Kidney capillary endothelial cell (primary cell): ENCODE measurements at regions not wholly inside any gene's neighbourhood (a gene's known extent, or its start where the extent isn't known, plus 50 kb on each side); places are given as distances from the start of the nearest gene placed in this dataset.

Experiments
- DNase-seq: peaks from one replicate; pipeline ENCODE4 v3.0.0-alpha.2; 2018; ENCODE audit warnings: low spot score

DNA sequence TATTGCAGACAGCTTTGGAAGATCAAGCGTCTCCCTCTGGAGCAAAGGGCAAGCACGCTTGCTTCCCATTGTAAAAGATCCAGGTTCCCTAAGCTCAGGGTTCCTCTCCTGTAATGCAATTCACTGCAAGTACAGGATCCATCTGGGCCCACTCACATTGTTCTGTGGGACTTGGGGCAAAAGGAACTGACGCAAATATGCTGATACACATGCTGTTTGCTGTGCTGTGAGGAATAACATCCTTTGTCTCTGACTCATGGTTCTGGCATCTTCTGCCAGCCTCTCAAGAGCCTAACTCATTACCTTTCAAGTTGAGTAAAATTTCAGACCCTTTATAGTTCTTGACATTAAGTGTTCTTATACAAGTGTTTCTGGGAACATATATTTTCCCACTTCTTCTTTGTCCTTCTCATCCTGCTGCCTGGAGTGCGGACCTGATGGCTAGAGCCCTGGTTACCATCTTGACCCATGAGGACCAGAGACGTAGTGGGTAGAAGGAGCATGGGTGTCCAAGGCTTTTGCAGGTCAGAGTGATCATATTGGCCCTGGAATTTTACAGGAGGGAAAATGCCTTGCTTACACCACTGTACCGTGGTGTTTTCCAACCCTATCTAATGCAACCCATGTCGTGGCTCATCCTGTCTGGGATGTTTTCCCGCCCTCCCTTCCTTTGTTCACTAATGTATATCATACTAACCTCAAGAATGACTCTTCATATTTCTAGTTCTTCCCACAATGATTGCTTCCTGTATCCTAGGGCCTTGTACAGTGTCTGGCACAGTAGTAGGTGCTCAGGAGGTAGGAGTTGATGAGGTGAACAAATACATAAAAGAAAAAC lies 145.7 kb upstream of the GLI2 start:
- DNase-seq = peak; percentile 79

DNA sequence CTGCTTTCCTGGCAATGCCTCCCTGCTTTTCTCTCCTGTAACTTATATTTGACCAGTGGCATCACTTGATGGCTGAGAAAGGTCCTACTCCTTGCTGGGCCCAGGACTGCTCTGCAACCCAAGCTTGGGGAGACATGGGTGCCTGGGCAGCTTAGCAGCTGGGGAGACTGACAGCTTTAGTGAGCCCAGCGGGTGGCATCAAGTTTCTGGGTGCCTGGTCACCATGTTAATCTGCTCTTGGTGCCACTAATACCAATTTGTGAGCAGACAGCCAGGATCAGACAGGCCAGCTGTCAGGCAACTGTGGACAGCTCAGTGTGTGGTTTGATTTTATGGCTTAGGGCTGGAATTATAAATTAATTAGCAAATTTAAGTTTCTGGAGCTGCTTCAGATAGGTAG lies 144.8 kb upstream of the GLI2 start:
- no peak for DNase-seq

DNA sequence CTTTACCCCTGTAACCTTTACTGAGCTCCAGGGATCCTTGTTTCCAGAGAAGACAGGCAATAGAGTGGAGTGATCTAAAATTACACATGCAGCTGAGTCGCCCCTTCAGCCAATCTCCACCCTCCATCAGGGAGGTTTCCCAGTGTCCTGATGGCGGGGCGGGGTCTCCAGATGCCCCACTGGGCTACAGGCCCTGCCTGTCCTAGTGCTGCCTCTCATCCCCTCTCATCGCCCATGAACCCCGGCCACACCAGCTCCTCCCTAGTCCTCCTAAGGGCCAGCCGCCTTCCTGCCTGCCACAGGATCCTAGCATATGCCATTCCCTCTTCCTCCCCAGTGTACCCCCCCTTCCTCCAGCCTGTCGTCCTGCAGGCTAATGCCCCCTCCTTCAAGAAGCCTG lies 144.1 kb upstream of the GLI2 start:
- no peak for DNase-seq

DNA sequence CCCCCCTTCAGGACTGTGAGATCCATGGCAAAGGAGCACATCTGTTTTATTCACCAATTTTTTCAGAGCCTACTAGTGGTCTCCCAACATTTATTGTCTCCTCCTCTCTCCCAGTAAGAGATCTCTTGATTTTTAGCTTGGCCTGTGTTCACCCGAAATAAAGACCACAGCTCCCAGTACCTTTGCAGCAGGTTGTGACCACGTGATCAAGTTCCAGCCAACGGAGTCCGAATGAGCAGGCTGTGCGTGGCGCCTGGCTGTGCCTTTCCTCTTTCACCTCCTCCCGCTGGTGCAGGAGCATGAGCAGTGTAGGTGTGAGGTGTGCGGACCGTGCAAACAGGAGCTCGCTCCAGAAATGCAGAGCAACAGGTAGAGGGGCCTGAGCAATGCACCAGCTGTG lies 143.6 kb upstream of the GLI2 start:
- no peak for DNase-seq

DNA sequence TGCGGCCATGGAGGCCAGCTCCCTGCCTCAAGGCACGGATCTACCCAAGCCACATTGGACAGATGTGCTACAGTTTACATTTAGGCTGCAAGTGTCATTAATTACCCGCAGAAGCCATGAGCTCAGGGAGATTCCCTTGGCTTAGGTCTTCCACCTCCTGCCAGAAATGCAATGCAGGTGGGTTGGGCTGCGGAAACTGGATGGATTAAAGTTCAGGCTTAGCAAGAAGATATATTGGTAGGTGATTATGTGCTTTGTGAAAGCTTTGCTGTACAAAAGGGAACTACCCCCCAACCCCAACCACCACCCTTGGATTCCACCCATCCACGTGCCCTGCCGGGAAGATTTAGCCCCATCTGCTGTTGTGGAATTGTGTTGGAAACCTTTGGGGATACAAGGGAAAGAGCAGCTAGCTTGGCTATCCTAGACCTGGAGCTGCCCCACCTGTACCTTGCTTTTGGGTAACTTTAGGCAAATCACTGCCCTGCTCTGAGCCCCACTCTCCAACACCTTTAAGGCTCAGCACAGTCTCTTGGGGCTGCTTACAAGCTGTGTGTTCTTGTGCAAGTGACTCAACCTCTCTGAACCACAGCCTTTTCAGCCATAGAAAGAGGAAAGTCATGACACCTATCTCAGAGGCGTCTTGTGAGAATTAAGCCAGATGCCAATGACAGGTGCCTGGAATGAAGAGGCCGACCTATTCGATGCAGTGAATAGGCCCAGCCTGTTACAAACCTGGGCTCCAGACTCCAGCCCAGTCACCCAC lies 141.6 kb upstream of the GLI2 start:
- DNase-seq = no peak

DNA sequence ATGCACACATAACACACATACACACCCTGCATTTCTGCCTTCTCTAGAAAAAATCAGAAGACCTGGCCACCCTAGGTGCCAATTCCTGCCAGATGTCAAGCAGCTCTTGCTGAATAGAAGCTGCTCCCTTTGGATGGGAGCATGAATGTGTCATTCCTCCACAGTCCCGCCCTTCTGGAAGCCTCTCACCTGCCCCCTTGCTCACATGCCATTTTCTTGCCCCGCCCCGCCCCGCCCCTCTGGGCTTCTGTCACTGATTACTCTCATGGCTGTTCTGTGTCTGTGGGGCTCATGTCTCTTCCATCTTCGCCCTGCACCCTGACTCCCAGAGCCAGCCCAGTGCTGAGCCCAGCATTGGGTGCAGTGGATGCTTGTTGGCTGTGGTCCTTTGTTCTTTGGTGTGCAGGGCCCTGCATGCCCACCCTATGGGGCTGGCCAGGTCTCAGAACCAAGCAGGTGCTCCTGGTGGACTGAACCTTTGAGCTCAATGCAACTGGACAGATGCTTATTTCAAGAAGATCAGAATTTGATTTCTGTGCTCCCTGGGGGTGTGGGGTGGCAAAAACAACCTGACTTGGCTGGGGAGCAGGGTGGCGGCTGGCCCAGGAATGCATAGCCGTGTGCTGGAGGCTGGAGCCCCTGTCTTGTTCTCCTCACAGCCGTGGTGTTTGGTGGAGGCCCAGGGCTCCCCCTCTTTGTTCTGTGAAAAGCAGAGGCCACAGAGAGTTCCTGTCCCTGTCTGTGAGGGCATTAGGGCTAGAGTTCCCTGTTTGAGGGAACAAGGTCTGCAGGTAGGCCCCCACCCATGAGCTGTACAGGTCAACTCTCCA lies 140.6 kb upstream of the GLI2 start:
- no peak for DNase-seq

DNA sequence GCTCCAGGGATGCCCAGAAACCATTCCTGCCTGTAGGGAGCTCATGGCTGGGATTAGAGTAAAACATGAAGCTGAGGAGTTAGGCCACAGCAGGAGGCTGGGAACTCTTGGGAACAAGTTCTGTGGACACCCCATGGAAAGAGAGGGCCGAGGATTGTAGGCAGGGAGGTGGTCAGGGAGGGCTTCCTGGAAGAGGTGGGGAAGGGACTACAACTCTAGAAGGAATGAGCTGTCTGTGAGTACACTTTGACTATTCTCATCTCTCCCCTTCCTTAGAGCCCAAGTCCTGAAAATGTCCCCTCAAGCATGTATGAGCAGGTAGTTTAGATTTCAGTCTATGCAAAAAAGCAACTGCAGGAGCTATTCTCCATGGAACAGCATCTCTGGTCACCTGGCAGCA lies 139.9 kb upstream of the GLI2 start:
- no peak for DNase-seq

DNA sequence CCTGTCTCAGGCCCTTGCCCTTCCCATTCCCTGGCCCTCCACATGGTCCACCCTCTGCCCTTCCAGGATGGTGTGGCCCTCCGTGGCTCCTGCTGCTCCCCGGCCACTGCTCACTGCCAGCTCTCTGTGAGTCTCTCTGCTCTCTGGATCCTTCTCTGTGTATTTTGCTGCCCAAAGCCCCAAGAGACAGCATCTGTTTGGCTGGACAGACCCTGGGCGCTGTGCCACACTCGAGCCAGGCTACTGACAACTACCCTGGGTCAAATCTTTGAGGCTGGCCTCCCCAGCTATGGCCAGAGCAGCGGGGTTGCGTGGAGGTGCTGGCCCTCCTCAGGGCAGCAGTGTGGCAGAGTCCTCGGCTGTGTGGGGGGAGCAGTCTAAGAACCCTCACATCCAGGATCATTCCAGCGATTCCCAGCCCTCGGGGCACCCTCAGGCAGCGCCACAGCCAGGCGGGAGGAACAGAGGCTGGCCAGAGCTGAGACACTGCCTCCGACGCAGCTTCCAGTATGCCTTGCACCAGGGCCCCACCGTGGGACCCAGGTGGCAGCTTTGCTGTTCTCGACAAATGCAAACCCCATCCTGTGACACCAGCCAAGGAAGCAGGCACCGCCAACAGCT lies 139.4 kb upstream of the GLI2 start:
- DNase-seq = no peak

DNA sequence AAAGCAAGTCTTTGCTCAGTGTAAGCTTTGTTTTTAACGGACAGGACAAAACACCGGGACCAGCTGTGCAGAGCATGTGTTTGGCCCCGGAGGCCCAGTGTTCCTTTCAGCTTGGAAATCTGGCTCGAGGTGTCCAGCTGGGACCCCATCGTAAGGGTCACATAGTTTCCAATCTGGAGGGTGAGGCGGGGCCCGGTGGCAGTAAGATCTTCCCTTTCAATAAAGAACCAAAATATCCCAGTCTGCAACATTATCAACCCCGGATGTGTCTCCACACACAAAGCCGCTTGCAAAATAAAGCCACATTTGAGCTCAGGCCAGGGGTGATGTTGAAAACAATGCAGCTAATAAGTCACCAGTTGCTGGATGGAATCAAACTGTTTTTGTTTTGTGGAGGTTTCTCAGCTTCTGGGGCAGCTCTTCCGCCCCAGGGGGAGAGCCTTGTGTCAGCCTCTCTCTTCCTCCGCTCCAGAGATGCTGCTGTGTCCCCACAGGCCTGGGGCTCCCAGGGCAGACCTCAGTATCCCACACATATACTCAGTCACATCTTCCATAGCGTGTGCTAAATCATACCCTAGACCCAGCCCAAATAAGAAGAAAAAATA lies 138.6 kb upstream of the GLI2 start:
- no peak for DNase-seq

DNA sequence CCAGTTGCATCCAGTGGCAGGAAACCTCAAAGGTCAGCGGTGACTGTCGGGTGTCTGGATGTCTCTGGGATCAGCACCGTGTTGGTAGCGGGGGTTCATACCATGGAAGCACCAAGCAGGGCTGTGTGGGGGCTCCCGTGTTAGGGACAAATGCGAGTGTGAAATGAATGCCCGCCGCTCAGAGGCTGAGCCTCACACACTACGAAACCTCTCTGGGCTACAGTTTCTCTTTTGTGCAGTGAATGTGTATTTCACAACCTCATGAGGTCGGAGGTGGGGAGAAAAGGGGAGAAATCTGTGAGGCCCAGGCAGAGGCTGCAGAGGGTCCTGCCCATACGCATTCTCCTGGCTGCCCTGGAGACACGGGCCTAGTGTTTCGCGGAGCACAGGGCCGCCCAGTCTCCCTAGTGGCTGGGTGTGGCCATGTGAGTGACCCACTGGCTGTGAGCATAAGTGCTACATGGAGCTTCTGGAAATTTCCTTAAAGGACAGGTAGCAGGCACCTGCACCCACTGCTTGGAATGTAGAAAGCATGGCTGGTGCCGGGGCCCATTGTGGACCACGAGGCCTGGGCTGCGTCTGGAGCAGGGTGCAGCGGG lies 138.0 kb upstream of the GLI2 start:
- no peak for DNase-seq

DNA sequence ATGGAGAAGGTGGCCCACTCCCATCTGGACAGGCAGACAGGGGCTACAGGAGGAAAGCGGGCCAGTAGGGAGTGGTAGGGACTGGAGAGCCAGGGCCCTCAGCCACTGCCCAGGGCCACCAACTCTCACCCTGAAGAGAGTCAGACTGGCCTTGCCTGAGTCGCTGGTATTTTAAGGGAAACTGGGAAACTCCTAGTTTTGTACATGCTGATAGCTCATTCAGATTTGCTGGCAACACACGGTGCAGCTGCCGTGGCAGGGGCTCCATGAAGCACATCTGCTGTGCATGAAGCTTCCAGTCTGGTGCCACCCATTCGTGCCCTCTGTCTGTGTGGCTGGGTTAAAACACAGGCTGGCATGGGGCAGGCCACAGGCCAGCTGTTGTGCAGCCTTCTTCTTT lies 137.3 kb upstream of the GLI2 start:
- DNase-seq = no peak

DNA sequence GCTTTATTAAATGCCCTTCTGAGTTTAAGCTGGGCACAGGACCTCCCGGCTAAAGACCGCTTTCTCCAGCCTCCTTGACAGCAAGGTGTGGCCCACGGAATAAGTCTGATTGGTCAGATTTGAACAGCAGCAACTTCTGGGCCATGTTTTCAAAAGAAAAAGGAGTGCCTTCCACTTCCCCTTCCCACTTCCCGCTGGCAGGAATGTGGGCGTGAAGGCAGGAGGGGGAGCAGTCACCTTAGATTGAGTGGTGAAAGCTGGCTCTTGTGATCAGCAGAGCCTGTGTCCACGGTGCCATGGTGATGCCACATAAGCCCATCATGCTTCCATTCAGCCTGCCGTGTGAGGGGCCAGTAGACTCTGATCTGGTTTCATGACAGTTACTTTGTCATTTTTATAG lies 136.6 kb upstream of the GLI2 start:
- no peak for DNase-seq

DNA sequence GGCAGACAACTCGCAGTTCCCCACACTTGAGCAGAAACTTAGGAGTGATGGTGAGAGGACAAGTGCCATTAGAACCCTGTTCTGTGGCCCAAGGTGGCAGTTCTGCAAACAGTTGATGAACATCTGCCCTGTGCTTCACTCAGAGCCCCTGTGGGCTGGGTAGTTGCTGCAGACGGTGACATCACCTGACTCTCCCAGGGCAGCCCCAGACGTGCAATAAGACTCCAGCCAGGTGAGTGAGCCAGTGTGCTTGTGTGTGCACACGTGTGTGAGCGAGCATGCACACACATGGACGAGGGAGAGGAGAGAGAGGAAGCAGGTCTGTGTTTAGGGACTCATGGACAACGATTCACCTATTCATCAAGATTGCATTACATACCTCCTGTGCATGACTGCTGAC lies 136.0 kb upstream of the GLI2 start:
- no peak for DNase-seq

DNA sequence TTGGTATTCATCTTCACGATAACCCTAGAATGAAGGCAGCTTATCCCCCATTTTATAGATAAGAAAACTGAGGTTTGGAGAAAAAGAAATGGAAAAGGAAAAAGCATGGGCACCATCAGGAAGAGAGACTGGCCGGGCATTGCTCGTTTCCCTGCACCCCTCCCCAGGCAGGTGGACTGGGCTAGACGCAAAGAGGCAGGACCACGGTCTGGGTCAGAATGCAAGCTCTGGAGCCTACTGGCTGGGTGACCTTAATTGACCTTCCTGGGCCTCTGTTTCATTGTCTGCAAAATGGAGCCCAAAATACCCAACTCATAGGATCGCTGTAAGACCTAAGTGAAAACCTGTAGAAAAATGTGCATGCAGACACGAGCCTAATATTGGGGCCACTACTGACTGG lies 135.3 kb upstream of the GLI2 start:
- no peak for DNase-seq

DNA sequence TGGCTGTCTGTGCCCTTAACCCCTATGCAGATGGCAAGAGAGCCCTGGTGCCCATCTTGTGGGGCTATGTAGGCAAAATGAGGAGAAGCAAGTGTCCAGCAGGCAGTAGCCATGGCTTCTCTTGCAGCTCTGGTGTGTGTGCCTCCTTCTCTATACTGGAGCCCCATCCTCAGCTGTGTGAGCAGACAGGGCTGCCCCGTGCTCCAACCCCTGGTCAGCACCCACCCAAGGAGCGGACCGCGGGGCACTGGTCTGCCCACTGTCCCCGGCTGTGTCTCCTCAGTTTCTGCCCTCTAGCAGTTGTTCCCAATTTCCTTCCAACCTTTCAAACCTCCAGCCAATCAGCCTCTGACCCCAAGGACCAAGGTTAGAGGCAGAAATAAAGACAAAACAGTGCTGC lies 134.9 kb upstream of the GLI2 start:
- DNase-seq = no peak

DNA sequence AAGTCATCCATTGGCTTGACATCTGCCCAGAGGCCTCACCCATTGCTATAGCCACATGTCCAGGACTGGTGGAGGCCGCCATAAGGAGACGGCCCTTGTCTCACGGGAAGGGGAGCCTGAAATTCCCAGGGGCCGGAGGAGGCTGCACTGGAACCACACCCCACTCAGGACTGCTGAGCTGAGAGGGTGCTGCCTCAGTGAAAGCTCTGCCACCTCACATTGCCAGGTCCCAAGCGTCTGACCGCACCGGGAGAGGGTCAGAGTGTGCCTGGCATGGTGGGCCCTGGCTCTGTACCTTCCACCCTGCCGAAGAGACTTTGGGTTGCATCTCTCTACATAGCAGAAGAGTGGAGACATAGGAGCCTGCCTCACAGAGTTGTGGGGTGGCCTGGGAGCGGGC lies 134.1 kb upstream of the GLI2 start:
- DNase-seq = no peak

DNA sequence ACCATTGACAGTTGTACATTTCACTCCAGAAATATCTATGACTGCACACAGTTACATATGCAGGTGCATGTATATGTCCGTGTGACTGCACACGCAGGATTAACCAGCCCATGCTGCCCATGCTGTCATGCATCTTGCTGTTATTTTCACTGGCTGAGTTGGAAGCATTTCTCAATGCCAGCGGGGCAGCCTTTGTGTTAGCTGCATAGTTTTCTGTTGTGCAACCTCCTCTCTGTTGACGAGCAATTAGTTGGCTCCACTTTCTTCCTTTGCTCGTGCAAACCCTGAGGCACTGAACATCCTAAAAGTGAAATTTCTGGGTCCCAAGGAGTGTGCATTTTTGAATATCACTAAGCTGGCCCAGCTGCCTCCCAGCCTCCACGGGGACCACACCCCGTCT lies 133.4 kb upstream of the GLI2 start:
- no peak for DNase-seq

DNA sequence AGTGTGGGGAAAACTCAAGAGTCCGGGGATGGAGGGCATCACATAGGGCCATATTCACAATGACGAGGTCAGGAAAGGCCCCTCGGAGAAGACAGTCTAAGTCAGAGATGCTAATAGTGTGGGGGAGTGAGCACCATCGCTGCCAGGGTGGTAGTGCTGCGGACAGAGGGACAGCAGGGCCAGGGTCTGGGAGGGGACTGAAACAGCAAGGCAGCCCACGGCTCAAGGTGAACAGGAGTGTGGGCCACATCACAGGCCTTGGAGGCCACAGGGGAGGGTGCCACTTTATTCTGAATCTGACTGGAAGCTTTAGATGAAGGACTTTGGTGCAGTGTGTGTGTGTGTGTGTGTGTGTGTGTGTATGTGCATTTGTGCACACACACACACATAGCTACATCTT lies 130.9 kb upstream of the GLI2 start:
- DNase-seq = no peak

DNA sequence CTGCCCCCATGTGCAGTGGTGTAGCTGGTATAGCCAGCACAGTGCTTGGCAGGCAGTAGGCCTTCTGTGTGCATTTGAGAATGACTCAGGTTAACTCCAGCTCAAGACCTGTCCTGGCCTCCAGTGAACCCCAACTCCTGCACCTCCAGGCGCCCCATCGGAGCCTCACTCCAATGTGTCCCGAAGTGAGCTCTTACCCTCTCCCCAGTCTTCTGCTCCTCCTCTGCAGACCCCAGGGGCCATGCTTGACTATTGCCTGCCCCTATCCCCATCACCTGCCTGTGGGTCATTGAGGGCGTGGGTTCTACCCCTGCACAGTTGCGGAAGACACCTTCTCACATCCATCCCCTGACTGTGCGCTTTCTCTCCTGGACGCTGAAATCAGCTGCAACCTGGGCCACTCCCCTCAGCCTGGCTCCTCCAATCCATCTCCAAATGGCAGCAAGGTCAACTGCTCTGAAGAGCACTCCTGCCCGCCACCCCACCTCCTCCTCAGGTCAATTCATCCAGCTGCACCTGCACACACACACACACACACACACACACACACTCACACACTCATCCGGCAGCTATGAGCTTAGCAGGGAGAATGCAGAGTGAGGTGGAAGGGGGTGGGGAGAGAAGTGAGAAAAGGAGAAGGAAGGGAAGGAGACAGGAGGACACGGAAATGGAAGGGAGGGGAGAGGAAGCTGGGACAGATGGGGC lies 130.3 kb upstream of the GLI2 start:
- no peak for DNase-seq

DNA sequence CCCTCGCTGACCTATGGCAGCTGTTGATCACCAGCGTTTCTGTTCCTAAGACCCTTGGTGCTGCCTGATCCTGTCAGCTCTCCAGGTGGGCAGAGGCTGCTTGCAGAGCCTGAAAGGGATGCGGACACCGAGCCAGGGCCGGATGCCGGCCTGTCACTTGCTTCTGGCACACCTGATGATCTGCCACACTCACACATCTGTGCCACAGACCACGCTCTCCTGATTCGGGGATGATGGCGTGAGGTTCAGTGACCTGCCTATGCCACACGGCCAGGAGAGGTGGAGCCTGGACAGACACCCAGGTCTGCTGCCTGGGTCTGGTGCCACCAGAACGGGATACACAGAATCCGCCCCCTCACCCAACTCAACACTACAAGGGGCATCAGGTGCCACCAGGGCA lies 129.4 kb upstream of the GLI2 start:
- no peak for DNase-seq

DNA sequence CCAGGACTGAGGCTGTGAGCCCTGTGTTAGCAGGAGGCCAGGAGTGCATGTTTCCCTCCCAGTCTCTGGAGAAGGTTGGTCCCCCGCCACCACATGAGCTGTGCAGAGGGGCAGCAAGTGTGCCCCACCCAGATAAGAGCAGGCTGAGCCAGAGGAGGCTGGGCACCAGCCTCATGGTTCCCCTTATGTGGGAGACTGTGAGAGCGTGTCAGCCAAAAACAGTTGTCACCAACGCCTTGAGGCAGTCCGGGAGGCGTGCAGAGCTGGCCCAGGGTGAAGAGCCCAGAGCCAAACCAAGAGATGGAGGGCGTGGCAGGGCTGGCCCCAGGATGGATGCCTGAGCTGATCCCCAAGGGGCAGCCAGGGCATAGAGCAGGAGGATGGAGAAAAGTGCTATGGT lies 128.7 kb upstream of the GLI2 start:
- no peak for DNase-seq
